ENCODE measurements at regions not wholly inside any gene's neighbourhood (a gene's known extent, or its start where the extent isn't known, plus 50 kb on each side); places are given as distances from the start of the nearest gene placed in this dataset.

DNA sequence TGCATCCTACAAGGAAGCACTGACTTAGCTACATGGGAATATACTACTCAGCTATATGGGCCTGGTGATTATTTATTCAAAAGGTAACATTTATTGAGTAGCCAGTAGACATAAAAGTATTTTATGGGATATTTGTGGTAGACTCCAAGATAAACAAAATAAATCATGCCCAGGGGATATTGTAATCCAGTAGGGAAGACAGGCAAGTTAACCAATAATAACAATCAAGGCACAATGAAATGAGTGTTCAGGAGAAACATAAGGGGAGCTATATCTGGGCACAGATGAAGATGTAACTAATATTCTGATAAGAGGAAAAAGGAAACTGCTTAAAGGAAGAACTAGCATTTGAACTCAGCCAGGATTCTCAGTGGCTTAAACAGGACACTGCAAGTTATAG lies 161.4 kb upstream of the MTNR1B start:
- no peak for DNase-seq

DNA sequence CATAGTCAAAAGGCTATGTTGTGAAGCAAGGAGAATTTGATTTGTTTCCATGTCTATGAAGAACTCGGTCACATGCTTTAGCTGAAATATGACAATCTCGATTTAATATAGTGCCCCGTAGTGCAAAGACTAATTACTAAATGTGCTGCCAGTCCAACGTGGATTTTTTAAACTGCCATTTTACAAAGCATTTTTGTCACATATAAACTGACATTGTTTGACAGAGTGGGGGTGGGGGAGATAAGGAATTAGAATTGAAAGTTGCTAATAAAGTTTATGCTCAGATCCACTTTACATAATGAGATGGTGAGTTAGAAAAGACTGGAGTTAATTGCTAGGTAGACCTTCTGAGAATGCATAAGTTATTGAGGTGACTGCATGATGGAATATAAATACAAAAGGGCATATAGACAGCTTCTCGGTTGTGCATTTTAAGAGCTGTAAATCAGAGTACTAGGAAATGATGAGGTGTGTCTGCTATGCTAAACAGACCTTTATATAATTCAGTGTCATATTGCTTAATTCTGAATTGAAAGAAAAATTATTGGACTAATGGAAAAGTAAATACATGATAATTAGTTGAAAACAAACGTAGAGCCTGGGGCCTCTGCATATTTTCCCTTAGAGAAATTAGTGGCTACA lies 158.9 kb upstream of the MTNR1B start:
- no peak for DNase-seq

DNA sequence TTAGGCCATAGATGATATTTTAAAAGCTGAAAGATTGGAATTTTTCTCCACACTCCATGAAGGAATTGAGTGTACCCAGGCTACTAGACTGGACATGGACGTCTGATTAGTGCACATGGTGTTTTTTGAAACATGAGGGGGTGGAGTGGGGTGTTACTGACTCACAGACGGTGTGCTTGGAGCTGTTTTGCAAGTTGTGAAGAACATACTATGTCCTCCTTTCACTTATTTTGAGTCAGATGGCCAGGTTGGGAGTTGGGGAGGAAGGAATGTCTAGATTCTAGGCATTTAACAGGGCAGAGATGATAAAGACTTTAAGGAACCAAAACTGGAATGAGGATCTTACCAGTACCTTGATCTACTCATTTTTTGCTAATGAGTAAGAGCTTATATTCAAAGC lies 158.1 kb upstream of the MTNR1B start:
- no peak for DNase-seq

DNA sequence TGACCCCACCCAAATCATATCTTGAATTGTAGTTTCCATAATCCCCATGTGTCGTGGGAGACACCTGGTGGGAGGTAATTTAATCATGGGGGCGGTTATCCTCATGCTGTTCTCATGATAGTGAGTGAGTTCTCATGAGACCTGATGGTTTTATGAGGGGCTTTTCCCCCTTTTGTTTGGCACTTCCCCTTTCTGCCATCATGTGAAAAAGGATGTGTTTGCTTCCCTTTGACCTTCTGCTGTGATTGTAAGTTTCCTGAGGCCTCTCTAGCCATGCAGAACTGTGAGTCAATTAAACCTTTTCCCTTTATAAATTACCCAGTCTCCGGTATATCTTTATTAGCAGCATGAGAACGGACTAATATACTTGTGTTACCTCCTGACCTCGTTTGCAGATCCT lies 156.6 kb upstream of the MTNR1B start:
- DNase-seq: no peak

DNA sequence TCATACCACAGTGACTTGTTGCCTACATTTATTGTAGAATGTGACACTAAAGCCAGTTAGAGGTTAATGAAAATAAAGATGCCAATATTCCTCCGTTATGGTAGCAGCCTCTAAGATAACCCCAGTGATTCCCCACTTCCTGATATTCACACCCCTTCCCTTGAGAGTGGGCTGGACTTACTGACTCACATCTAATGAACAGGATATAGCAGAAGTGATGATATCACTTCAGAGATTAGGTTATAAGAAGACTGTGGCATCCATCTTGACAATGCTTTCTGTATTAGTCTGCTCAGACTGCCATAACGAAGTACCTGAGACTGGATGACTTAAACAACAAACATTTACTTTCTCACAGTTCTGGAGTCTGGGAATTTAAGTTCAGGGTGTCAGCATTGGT lies 149.6 kb upstream of the MTNR1B start:
- no peak for DNase-seq

DNA sequence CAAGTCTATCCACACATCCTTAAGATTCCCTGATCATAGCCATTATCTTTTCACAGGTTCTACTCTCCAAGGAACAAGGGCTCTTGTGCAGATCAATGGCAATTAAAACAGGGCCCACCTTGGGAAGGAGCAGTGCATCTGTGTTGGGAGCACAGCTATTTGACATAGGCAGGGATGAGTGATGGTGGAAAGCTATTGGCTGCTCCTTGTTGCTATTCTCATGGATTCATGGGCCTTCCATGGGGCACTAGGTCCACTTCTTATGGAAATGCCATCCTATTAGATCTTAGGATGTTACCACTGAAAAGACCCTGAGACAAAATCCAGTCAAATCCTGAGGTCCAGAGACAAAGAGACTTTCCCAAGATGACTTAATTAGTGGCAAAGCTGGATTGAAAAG lies 148.6 kb upstream of the MTNR1B start:
- DNase-seq: no peak

DNA sequence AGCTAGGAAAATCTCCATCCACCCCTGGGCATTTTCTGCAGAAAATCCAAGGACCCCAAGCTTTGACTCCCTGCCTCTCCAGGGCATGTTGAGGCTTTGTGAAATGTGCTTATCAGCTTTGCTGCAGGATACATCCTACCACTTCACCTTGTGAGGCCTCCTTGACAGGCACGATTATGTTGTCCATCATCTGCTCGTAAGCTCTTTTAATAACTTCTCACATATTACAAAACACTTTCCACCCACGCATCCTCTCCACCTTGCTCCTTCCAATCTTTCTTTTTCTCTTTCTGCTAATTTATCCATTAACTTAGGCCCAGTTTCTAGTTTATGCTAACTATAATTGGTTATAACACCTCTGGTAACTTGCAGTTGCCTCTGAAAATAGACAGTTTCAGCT lies 147.0 kb upstream of the MTNR1B start:
- DNase-seq: no peak

DNA sequence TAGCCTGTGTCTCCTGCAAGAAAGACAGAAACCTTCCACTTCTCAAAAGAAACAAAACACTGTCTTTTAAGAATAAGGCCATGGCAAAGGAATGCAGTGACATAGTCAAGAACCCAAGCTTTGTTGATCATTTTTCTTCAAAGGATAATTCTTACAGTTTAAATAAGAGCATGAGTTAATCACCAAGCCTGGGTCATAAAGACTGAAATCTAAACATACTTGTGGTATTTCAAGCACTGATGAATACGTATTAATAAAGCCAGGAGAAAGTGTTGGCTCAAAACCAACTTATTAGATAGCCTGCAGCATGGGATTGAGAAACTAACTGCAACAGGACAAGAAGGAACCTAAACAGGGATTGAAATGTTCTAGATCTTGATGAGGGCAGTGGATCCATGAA lies 143.3 kb upstream of the MTNR1B start:
- no peak for DNase-seq

DNA sequence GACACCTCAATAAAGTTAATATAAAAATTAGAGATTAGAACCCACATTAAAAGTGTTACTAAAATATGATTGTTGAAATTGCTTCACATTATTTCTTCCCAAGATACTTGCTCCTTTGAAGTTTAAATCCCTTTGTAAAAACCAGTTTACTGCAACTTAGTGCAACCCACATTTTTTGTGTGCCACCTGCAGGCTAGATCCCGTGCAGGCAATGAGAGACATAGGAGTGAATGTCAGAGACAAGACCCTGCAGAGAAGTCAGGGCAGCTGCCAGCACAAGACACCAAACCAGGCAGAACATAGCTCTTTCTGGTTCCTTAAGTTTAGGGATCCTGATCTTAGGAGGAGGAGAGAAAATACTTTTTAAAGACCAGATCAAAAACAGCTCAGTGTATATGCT lies 142.8 kb upstream of the MTNR1B start:
- DNase-seq: no peak

DNA sequence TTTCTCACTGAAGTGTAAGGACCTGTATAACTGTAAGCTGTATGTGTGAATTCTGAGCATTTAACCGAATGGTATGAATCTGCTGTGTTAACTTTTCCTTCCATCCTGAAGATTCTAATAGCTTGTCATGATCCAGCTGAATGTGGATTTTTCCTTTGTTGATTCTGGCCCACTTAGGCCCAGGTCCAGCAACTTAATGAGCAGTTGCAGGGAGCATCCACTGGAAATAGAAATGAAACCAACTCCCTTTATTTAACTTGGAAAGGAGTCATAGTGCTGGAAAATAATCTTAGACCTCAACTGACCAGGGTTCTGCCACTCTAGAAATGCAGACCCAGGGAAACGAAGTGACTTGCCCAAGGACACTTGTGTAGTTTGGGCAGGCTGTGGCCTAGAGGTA lies 142.3 kb upstream of the MTNR1B start:
- DNase-seq: no peak

DNA sequence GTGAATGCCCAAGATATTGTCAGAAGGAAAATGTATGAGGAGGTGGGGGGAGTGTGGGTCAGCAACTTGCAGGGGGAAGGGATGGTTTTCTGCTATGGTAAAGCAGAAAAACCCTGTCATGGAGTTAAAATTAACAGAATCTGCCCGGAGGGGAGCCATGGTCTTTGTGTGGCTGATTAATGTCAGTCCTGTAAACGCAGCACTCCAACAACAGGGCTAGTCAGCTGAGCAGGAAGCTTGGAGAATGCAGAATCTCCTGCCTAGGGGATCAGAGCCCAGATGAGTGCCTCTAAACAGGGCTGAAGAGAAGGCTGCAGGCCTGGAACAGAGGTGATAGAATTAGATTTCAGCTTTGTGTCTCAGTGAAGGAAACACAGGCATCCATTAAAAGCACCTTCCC lies 140.9 kb upstream of the MTNR1B start:
- DNase-seq: no peak

DNA sequence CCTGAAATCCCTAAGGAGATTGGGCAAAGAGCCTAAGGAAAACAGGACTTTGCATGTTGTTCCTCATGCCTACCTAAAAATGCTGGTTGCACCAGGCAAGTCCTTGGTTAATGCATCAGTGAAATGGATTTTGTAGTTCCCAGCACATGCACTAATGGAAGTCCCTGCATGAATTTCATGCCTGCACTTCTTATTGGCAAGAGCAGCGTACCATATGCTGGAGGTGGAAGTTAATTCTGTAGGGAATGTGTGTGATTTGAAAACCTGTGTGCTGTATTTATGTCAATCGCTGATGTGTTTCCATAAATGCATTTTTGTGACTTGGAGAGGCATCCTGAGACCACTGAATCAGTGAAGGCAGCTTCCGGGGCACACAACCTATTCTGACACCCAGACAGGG lies 140.3 kb upstream of the MTNR1B start:
- peak in 1 of 2 donors; percentile 6 for DNase-seq

DNA sequence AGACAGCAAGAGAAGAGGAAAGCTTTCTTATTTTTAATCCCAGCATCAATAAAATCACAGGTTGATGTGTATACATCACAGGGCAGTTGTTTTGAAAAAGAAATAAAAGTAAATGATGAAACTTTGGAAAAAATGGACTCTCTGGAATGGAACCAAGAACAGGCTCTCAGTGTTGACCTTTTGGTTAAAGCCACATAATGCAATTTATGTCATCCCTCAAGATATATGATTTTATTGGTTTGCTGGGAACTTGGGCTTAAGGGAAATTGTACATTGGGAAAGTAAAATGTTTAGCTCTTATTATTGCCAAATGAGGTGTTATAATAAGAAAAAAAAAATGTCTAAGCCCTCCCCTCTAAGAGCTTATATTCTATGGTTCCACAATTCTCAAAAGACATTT lies 139.8 kb upstream of the MTNR1B start:
- no peak for DNase-seq

DNA sequence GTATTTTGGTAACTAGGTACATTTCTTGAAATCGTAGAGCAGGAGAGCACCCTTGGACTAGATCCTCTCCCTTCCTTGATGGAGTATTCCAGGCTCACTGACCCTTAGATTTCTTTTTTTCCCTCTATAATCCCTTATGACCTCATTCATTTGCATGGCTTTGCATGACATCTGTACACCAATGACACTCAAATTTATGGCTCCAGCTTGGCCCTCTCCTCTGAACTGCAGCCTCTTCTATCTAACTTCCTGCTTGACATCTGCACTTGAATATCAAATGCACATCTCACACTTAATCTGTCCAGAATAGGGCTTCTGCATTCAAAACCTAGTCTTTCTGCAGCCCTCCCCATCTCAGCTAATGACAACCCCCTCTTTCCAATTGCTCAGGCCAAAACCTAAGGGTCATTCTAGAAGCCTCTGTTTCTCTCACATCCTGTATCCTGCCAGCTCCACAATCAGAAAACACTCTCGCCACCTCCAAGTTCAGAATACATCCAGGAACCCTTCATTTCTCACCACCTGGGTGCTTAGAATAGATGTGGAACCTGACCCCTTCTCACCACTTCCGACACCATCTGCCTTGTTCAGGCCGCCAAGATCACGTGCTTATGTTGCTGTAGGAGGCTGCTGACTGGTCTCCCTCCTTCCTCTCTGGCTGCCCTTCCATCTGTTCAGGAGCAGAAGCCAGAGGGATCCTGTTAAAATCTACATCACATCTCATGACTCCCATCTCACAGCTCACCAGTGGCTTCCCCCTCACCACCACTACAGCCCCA lies 138.9 kb upstream of the MTNR1B start:
- no peak for DNase-seq

DNA sequence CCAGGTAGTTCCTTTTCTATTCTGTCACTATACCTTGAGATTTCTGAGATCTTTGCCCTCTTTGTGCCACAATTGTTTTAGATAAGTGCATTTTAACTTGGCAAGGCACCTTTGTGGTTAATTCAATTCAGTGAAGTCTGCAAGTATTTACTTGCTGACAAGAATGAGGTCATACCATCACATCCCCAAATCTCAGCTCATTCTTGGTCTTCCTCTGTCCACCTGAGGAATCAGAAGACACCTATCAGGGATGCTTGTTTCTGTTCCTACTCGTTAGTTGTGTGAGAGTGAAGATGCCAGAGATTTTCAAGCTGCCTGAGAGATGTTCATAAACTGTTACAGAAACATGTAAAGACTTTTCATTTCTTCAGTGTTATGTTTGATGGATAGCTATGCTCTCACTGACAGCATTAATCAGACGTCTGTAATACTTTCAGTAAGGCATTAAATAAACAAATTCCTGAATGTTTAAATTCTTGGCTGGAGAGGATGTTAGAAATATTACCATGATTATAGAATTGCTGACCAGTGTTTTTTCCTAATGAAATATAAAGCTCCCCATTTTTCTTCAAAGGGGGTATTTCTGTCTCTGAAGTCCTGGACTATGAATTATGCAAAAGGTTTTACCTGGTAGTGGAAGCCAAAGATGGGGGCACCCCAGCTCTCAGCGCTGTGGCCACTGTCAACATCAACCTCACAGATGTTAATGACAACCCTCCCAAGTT lies 135.0 kb upstream of the MTNR1B start:
- no peak for DNase-seq

DNA sequence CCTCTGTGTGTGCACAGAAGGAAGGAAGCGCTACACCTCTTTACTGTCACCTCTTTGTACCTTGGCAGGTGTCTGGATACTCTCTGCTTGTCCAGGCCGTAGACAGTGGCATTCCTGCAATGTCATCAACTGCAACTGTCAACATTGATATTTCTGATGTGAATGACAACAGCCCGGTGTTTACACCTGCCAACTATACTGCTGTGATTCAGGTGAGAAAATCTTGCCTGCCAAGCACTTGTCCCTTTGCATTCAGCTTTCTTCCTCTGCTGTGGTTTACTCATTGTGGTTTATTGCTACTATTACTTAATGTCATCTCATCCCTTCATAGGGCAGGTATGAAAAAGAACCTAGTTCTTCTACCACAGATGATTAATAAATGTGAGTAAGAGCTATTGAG lies 131.9 kb upstream of the MTNR1B start:
- no peak for DNase-seq

DNA sequence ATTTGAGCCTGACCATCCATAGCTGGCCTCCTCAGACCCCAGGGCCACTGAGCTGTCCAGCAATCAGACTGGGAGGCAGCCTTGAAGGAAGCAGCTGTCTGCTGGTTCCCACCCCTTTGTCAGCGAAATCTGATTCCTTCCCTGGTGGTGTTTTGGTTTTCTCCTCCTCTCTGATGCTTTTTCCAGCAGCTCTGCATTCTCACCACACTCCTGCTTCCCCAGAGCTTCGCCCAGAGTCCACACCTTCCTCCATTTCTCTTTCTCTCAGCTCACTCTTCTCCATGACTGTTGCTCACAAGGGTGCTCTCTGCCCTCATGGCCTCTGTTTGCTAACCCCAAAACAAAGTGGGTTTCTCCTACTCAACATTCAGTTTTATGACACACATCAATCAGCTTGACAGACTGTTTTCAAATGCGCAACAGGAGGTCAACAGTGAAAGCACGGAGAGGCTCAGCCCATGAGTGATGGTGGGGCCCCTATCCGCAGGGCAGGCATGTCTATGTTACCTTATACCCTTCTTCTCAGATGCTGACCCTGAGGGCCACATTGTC lies 130.6 kb upstream of the MTNR1B start:
- DNase-seq: no peak

DNA sequence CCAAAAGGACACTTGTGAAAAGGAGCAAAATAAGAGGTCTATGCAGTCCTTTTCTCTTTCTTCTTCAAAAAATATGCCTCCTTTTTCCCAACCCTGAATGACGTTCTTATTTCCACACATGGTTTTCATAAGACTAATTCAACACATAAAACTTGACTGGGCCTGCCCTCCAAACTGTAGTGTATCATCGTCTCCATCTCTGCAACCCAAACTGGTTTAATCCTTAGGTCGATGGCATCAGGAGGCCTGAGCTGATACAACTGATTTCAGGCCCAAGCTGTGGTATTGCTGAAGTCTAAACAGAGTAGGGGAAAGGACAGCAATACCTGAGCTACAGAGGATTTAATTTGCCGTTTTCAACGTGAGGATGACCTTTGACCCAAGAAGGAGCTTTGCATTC lies 130.0 kb upstream of the MTNR1B start:
- DNase-seq: no peak

DNA sequence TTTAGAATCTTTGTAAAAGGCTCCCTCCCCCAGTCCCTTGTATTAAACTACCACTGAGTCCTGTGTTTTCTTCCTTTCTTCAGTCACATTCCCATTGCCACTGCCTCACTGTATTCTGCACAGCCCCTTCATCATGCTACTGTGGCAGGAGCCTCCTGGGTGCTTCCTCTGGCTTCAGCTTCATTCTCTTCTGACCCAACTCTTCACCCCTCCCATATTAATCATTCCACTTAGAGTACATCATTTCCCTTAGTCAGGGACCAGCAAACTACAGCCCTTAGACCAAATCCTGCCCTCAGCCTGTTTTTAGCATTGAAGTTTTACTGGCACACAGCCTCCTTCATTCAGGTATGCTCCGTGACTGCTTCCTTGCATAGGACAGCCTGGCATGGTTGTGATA lies 127.7 kb upstream of the MTNR1B start:
- DNase-seq: no peak

DNA sequence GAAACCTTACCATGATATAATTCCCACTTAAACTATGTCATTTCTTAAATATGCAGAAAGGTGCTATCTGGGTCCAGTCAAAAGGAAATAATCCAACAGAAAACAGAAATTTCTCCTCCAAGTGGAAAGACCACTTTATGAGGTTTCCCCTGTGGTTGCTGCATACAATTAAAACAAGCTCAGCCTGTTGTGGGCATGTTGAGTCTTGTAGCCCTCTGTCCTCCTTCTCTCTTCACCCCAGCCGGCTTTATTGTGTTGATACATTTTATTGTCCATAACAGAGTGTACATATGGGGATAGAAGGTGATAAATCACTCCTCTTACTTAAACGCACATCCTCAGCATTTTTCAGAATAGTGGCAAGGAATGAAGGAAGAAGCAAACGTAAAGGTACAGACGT lies 126.0 kb upstream of the MTNR1B start:
- no peak for DNase-seq

DNA sequence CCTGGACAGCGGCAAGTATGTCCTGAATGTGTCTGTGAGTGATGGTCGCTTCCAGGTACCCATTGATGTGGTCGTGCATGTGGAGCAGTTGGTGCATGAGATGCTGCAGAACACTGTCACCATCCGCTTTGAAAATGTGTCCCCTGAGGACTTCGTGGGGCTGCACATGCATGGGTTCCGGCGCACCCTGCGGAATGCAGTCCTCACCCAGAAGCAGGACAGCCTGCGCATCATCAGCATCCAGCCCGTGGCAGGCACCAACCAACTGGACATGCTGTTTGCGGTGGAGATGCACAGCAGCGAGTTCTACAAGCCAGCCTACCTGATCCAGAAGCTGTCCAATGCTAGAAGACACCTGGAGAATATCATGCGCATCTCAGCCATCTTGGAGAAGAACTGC lies 125.3 kb upstream of the MTNR1B start:
- DNase-seq: no peak

DNA sequence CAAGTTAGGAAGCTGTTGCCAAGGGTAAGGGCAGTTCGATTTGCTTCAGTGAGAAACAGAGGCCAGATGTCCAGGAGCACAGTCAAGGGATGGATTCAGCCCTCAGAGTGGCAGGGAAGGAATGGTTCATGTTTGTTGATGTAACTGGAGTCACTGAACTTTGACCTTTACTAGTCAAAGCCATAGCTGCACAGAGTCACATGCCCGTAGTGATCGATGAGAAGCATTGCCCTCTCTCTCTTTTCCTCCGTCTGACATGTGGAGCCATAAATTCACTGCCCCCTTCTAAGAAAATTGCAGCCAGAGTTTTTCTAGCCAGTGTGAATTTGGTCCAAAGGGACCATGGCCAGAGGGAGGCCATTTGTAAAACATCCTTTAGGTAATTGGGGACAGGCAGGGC lies 124.1 kb upstream of the MTNR1B start:
- DNase-seq: no peak

DNA sequence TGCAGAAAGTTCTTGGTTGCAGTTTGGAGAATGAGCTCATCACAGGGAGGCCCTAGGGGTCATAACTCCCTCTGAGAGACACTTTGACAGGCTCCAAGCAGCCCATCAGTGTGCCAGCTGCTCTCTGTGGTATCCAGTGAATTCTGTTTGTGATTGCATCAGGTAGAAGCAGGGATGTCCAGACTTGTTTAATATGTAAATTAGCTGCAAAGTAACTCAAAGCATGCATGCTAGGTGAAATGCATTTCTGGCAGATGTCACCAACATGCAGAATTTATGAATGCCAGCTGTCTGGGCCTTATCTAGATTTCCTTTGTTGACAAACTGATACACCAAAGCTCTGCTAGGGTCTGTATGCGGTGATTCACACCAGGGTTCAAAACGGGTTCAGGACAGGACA lies 123.6 kb upstream of the MTNR1B start:
- DNase-seq: no peak

Measured in hippocampal formation (tissue), 2 donors.